Loucy (cell line): ENCODE measurements at regions not wholly inside any gene's neighbourhood (a gene's known extent, or its start where the extent isn't known, plus 50 kb on each side); places are given as distances from the start of the nearest gene placed in this dataset.

Experiments
- CTCF ChIP-seq: fragments of 200-600 bp; sonication (generic); conservative IDR thresholded peaks from 2 replicates; pipeline ENCODE4 v1.5.1; 2014; ENCODE audit warnings: mild to moderate bottlenecking, antibody characterized with exemption, low read length
- EZH2phosphoT487 ChIP-seq: fragments of 200-600 bp; IDR thresholded peaks from 2 replicates; pipeline ENCODE4 v1.6.1; 2018; ENCODE audit warnings: antibody characterized with exemption, mild to moderate bottlenecking, moderate library complexity, borderline replicate concordance

GRCh38 chr12:71218616-71219015 lies 60.8 kb upstream of the TSPAN8 start:
- TF ChIP-seq CTCF (no peak), EZH2phosphoT487 (no peak)
